ENCODE measurements at regions not wholly inside any gene's neighbourhood (a gene's known extent, or its start where the extent isn't known, plus 50 kb on each side); places are given as distances from the start of the nearest gene placed in this dataset.
"Not testable (repeated sequence)": the region's sequence is repeated elsewhere in the genome, so short reads cannot be mapped to it uniquely, and the experiment has no call there.

- intact Hi-C loops (cut with DNase I, micrococcal nuclease): no loop called here
- Mint-ChIP-seq H3K27me3 (peaks cover 12% of the 10 kb centered on the region), H3K9me3 (no peaks in the 10 kb centered on the region), H3K27ac (no peak overlapping the region), H3K36me3 (ENCODE audit: low read depth) (no peaks in the 10 kb centered on the region), H3K4me3 (no peak overlapping the region), H3K4me1 (ENCODE audit: low read depth) (no peaks in the 10 kb centered on the region)
- H3K27me3 ChIP-seq (ENCODE audit: control insufficient read depth in 1 of 2, insufficient read depth in 2 of 2, low read length in 2 of 2): no peaks in the 10 kb centered on the region
- ATAC-seq (ENCODE audit: poor library complexity) (no peak), DNase-seq (no peak)
- H3K9me3 ChIP-seq (ENCODE audit: control insufficient read depth in 1 of 2, insufficient read depth in 1 of 2, low read length in 2 of 2): peaks cover 0 to 4% of the 10 kb centered on the region in 2 experiments
- H3K4me1 ChIP-seq (ENCODE audit: insufficient read depth, low read length): no peaks in the 10 kb centered on the region
- ChIA-PET CTCF (no interaction called here), POLR2A (no interaction called here)
- H3K4me3 ChIP-seq (ENCODE audit: low read length): no peak overlapping the region
- TF ChIP-seq CTCF (IDR thresholded peaks at IDR 0.05): no peak
- H3K36me3 ChIP-seq (ENCODE audit: insufficient read depth, low read length): no peaks in the 10 kb centered on the region
- H3K27ac ChIP-seq (ENCODE audit: low read depth in 1 of 2, low read length in 2 of 2): no peak overlapping the region
Measured at GRCh38 chr4:101630319-101630986, 160.1 kb upstream of the BANK1 start.

GRCh38 chr4:101621120-101621519, 169.4 kb upstream of the BANK1 start:
- intact Hi-C loops (cut with DNase I, micrococcal nuclease): no loop called here
- no peaks in the 10 kb centered on the region for H3K4me1 ChIP-seq (ENCODE audit: insufficient read depth, low read length)
- H3K27ac ChIP-seq (ENCODE audit: low read depth in 1 of 2, low read length in 2 of 2): no peak overlapping the region
- no peaks in the 10 kb centered on the region for H3K9me3 ChIP-seq (ENCODE audit: control insufficient read depth in 1 of 2, insufficient read depth in 1 of 2, low read length in 2 of 2)
- POLR2A ChIA-PET: interaction anchor here (0.7 kb wide), 1 partner anchor 1647 kb away, joined by 3 read pairs; no protein-coding TSS in a partner anchor
- Mint-ChIP-seq H3K4me3 (no peak overlapping the region), H3K9me3 (no peaks in the 10 kb centered on the region), H3K27me3 (peaks cover 4% of the 10 kb centered on the region), H3K36me3 (ENCODE audit: low read depth) (no peaks in the 10 kb centered on the region), H3K4me1 (ENCODE audit: low read depth) (no peaks in the 10 kb centered on the region), H3K27ac (no peak overlapping the region)
- H3K36me3 ChIP-seq (ENCODE audit: insufficient read depth, low read length): no peaks in the 10 kb centered on the region
- H3K27me3 ChIP-seq (ENCODE audit: control insufficient read depth in 1 of 2, insufficient read depth in 2 of 2, low read length in 2 of 2): no peaks in the 10 kb centered on the region
- CTCF ChIA-PET: no interaction called here
- DNase-seq (no peak), ATAC-seq (ENCODE audit: poor library complexity) (no peak)
- TF ChIP-seq CTCF (IDR thresholded peaks at IDR 0.05): no peak
- H3K4me3 ChIP-seq (ENCODE audit: low read length): no peak overlapping the region

GRCh38 chr4:101615652-101616051, 174.9 kb upstream of the BANK1 start:
- Mint-ChIP-seq H3K4me3 (no peak overlapping the region), H3K36me3 (ENCODE audit: low read depth) (no peaks in the 10 kb centered on the region), H3K27me3 (peaks cover 4% of the 10 kb centered on the region), H3K4me1 (ENCODE audit: low read depth) (no peaks in the 10 kb centered on the region), H3K9me3 (no peaks in the 10 kb centered on the region), H3K27ac (no peak overlapping the region)
- Histone ChIP-seq H3K9me3 (ENCODE audit: control insufficient read depth in 1 of 2, insufficient read depth in 1 of 2, low read length in 2 of 2) (no peaks in the 10 kb centered on the region), H3K27ac (ENCODE audit: low read depth in 1 of 2, low read length in 2 of 2) (no peak overlapping the region), H3K36me3 (ENCODE audit: insufficient read depth, low read length) (no peaks in the 10 kb centered on the region), H3K4me3 (ENCODE audit: low read length) (no peak overlapping the region), H3K27me3 (ENCODE audit: control insufficient read depth in 1 of 2, insufficient read depth in 2 of 2, low read length in 2 of 2) (no peaks in the 10 kb centered on the region), H3K4me1 (ENCODE audit: insufficient read depth, low read length) (no peaks in the 10 kb centered on the region)
- ChIA-PET CTCF (no interaction called here), POLR2A (no interaction called here)
- DNase-seq (no peak), ATAC-seq (ENCODE audit: poor library complexity) (no peak)
- TF ChIP-seq CTCF (IDR thresholded peaks at IDR 0.05): no peak
- intact Hi-C loops (cut with DNase I, micrococcal nuclease): no loop called here

- DNase-seq; H3K9me3 Mint-ChIP-seq; H3K9me3 ChIP-seq (ENCODE audit: control insufficient read depth in 1 of 2, insufficient read depth in 1 of 2, low read length in 2 of 2); H3K4me1 ChIP-seq (ENCODE audit: insufficient read depth, low read length); H3K4me3 ChIP-seq (ENCODE audit: low read length); H3K27ac Mint-ChIP-seq; H3K4me1 Mint-ChIP-seq (ENCODE audit: low read depth); H3K4me3 Mint-ChIP-seq; H3K27me3 ChIP-seq (ENCODE audit: control insufficient read depth in 1 of 2, insufficient read depth in 2 of 2, low read length in 2 of 2); H3K36me3 Mint-ChIP-seq (ENCODE audit: low read depth); H3K27me3 Mint-ChIP-seq; intact Hi-C loops (cut with DNase I, micrococcal nuclease); H3K36me3 ChIP-seq (ENCODE audit: insufficient read depth, low read length); CTCF ChIA-PET; H3K27ac ChIP-seq (ENCODE audit: low read depth in 1 of 2, low read length in 2 of 2); POLR2A ChIA-PET; ATAC-seq (ENCODE audit: poor library complexity): not testable (repeated sequence)
Measured at GRCh38 chr4:101606989-101607388, 183.5 kb upstream of the BANK1 start.

Measured in CD4-positive, alpha-beta T cell (primary cell).